ENCODE measurements at regions not wholly inside any gene's neighbourhood (a gene's known extent, or its start where the extent isn't known, plus 50 kb on each side); places are given as distances from the start of the nearest gene placed in this dataset.
"Not testable (repeated sequence)": the region's sequence is repeated elsewhere in the genome, so short reads cannot be mapped to it uniquely, and the experiment has no call there.

DNA sequence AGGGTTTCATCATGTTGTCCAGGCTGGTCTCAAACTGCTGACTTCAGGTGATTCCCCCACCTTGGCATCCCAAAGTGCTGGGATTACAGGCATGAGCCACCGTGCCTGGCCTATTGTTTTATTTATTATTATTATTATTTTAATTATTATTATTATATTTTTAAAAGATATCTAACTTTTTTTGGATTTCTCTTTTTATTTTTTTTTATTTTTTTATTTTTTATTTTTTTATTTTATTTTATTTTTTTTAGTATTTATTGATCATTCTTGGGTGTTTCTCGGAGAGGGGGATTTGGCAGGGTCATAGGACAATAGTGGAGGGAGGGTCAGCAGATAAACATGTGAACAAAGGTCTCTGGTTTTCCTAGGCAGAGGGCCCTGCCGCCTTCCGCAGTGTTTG lies 64.2 kb upstream of the TEX264 start:
- H2BK15ac ChIP-seq (replicated peaks; ENCODE audit: low read depth); H2AK5ac ChIP-seq (ENCODE audit: low read length); H3K27me3 ChIP-seq (ENCODE audit: insufficient read depth, low read length, poor library complexity); H3K23ac ChIP-seq (ENCODE audit: low read length); H3K56ac ChIP-seq (ENCODE audit: low read length); H4K5ac ChIP-seq (ENCODE audit: low read length); H2BK5ac ChIP-seq (ENCODE audit: low read length); H3K27ac ChIP-seq (ENCODE audit: low read depth, low read length); H4K8ac ChIP-seq (ENCODE audit: low read depth, low read length); H3K18ac ChIP-seq (ENCODE audit: low read length); H3K4me1 ChIP-seq (ENCODE audit: control insufficient read depth, low read depth, low read length); H3K9ac ChIP-seq (ENCODE audit: low read length); H3K4ac ChIP-seq (ENCODE audit: low read depth, low read length); H3K4me3 ChIP-seq (ENCODE audit: low read length); H3K36me3 ChIP-seq (ENCODE audit: control insufficient read depth, insufficient read depth, low read length); H3K79me2 ChIP-seq (ENCODE audit: control insufficient read depth, insufficient read depth, low read length); H3K4me2 ChIP-seq (ENCODE audit: low read length); DNase-seq; H3K79me1 ChIP-seq (ENCODE audit: low read length); H2BK120ac ChIP-seq (ENCODE audit: low read depth, low read length): not testable (repeated sequence)
- no CpG with 5 or more reads among the region's 4 CpGs for WGBS (ENCODE audit: extremely low coverage, insufficient coverage, low lambda C conversion rate)

DNA sequence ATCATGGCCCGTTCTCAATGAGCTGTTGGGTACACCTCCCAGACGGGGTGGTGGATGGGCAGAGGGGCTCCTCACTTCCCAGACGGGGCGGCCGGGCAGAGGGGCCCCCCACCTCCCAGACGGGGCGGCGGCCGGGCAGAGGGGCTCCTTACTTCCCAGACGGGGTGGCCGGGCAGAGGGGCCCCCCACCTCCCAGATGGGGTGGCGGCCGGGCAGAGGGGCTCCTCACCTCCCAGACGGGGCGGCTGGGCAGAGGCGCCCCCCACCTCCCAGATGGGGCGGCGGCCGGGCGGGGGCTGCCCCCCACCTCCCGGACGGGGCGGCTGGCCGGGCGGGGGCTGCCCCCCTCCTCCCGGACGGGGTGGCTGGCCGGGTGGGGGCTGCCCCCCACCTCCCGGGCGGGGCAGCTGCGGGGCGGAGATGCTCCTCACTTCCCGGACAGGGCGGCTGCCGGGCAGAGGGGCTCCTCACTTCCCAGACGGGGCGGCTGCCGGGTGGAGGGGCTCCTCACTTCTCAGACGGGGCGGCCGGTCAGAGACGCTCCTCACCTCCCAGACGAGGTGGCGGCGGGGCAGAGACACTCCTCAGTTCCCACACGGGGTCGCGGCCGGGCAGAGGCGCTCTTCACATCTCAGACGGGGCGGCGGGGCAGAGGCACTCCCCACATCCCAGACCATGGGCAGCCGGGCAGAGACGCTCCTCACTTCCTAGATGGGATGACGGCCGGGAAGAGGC lies 63.3 kb upstream of the TEX264 start:
- not testable (repeated sequence) for H3K9ac ChIP-seq (ENCODE audit: low read length); H2BK5ac ChIP-seq (ENCODE audit: low read length); H3K23ac ChIP-seq (ENCODE audit: low read length); H4K8ac ChIP-seq (ENCODE audit: low read depth, low read length); H2AK5ac ChIP-seq (ENCODE audit: low read length); H3K79me1 ChIP-seq (ENCODE audit: low read length); H2BK15ac ChIP-seq (replicated peaks; ENCODE audit: low read depth); H3K27ac ChIP-seq (ENCODE audit: low read depth, low read length); H3K56ac ChIP-seq (ENCODE audit: low read length); DNase-seq; H2BK120ac ChIP-seq (ENCODE audit: low read depth, low read length); H3K4me2 ChIP-seq (ENCODE audit: low read length); H3K4me1 ChIP-seq (ENCODE audit: control insufficient read depth, low read depth, low read length); H3K4me3 ChIP-seq (ENCODE audit: low read length); H3K27me3 ChIP-seq (ENCODE audit: insufficient read depth, low read length, poor library complexity); H3K18ac ChIP-seq (ENCODE audit: low read length); H3K4ac ChIP-seq (ENCODE audit: low read depth, low read length); H3K79me2 ChIP-seq (ENCODE audit: control insufficient read depth, insufficient read depth, low read length); H3K36me3 ChIP-seq (ENCODE audit: control insufficient read depth, insufficient read depth, low read length); H4K5ac ChIP-seq (ENCODE audit: low read length)
- no CpG with 5 or more reads among the region's 57 CpGs for WGBS (ENCODE audit: extremely low coverage, insufficient coverage, low lambda C conversion rate)

DNA sequence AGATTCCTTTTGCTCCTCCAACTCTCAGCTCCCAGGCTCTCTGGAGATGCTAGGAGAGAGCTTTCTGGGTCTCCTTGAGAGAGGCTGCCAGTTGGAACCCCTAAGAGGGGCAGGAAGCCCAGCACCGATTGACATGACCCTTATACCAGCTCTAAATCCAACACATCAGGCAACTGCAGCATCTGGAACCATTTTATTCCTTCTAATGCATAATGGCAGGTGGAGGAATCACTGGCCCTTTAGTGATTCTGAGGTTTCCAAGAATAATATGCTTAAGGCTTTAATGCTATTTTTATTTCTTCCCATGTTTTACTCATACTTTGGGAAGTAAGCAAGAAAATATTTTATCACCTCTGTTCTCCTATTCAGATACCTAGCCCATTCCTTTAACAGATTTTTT lies 60.3 kb upstream of the TEX264 start:
- H3K79me1 ChIP-seq (ENCODE audit: low read length), result peaks cover 3% of the 10 kb centered on the region
- no peak overlapping the region for H3K4me2 ChIP-seq (ENCODE audit: low read length)
- H3K79me2 ChIP-seq (ENCODE audit: control insufficient read depth, insufficient read depth, low read length), result no peaks in the 10 kb centered on the region
- no peak overlapping the region for H3K4me3 ChIP-seq (ENCODE audit: low read length)
- no peak overlapping the region for H4K5ac ChIP-seq (ENCODE audit: low read length)
- no peak overlapping the region for H4K8ac ChIP-seq (ENCODE audit: low read depth, low read length)
- no peak overlapping the region for H2BK15ac ChIP-seq (replicated peaks; ENCODE audit: low read depth)
- H3K27ac ChIP-seq (ENCODE audit: low read depth, low read length), result no peak overlapping the region
- H3K56ac ChIP-seq (ENCODE audit: low read length), result no peak overlapping the region
- no peaks in the 10 kb centered on the region for H3K27me3 ChIP-seq (ENCODE audit: insufficient read depth, low read length, poor library complexity)
- no peak overlapping the region for H3K23ac ChIP-seq (ENCODE audit: low read length)
- H2BK5ac ChIP-seq (ENCODE audit: low read length), result no peak overlapping the region
- H3K4ac ChIP-seq (ENCODE audit: low read depth, low read length), result no peak overlapping the region
- H2AK5ac ChIP-seq (ENCODE audit: low read length), result no peak overlapping the region
- no peak for DNase-seq
- no CpG with 5 or more reads among the region's 1 CpG for WGBS (ENCODE audit: extremely low coverage, insufficient coverage, low lambda C conversion rate)
- H3K4me1 ChIP-seq (ENCODE audit: control insufficient read depth, low read depth, low read length), result no peaks in the 10 kb centered on the region
- no peaks in the 10 kb centered on the region for H3K36me3 ChIP-seq (ENCODE audit: control insufficient read depth, insufficient read depth, low read length)
- no peak overlapping the region for H3K9ac ChIP-seq (ENCODE audit: low read length)
- no peak overlapping the region for H2BK120ac ChIP-seq (ENCODE audit: low read depth, low read length)
- H3K18ac ChIP-seq (ENCODE audit: low read length), result no peak overlapping the region

DNA sequence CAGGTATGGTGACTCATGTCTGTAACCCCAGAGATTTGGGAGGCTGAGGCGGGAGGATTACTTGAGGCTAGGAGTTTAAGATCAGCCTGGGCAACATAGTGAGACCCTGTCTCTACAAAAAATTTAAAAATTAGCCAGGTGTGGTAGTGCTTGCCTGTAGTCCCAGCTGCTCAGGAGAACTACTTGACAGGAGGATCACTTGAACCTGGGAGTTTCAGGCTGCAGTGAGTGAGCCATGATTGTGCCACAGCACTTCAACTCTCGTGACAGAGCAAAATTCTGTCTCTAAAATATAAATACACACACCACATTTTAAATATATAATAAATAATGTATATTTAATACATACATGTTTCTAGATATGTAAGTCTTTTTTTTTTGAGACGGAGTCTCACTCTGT lies 53.5 kb upstream of the TEX264 start:
- H3K36me3 ChIP-seq (ENCODE audit: control insufficient read depth, insufficient read depth, low read length), result no peaks in the 10 kb centered on the region
- peaks cover 10% of the 10 kb centered on the region for H3K79me1 ChIP-seq (ENCODE audit: low read length)
- H4K5ac ChIP-seq (ENCODE audit: low read length), result no peak overlapping the region
- H3K4me2 ChIP-seq (ENCODE audit: low read length), result no peak overlapping the region
- H3K4ac ChIP-seq (ENCODE audit: low read depth, low read length), result no peak overlapping the region
- DNase-seq, result no peak
- no peak overlapping the region for H3K27ac ChIP-seq (ENCODE audit: low read depth, low read length)
- H3K9ac ChIP-seq (ENCODE audit: low read length), result no peak overlapping the region
- H2BK15ac ChIP-seq (replicated peaks; ENCODE audit: low read depth), result no peak overlapping the region
- H3K4me3 ChIP-seq (ENCODE audit: low read length), result no peak overlapping the region
- no peak overlapping the region for H3K56ac ChIP-seq (ENCODE audit: low read length)
- no peak overlapping the region for H2BK120ac ChIP-seq (ENCODE audit: low read depth, low read length)
- no peak overlapping the region for H2AK5ac ChIP-seq (ENCODE audit: low read length)
- H3K23ac ChIP-seq (ENCODE audit: low read length), result no peak overlapping the region
- H3K27me3 ChIP-seq (ENCODE audit: insufficient read depth, low read length, poor library complexity), result no peaks in the 10 kb centered on the region
- WGBS (ENCODE audit: extremely low coverage, insufficient coverage, low lambda C conversion rate), result no CpG with 5 or more reads among the region's 3 CpGs
- H4K8ac ChIP-seq (ENCODE audit: low read depth, low read length), result no peak overlapping the region
- H3K4me1 ChIP-seq (ENCODE audit: control insufficient read depth, low read depth, low read length), result no peaks in the 10 kb centered on the region
- no peak overlapping the region for H2BK5ac ChIP-seq (ENCODE audit: low read length)
- H3K79me2 ChIP-seq (ENCODE audit: control insufficient read depth, insufficient read depth, low read length), result peaks cover 2% of the 10 kb centered on the region
- no peak overlapping the region for H3K18ac ChIP-seq (ENCODE audit: low read length)

- H3K23ac ChIP-seq (ENCODE audit: low read length); H3K4me1 ChIP-seq (ENCODE audit: control insufficient read depth, low read depth, low read length); DNase-seq; H2BK120ac ChIP-seq (ENCODE audit: low read depth, low read length); H2BK5ac ChIP-seq (ENCODE audit: low read length); H3K27ac ChIP-seq (ENCODE audit: low read depth, low read length); H3K36me3 ChIP-seq (ENCODE audit: control insufficient read depth, insufficient read depth, low read length); H3K9ac ChIP-seq (ENCODE audit: low read length); H4K8ac ChIP-seq (ENCODE audit: low read depth, low read length); H3K56ac ChIP-seq (ENCODE audit: low read length); H4K5ac ChIP-seq (ENCODE audit: low read length); H2AK5ac ChIP-seq (ENCODE audit: low read length); H3K18ac ChIP-seq (ENCODE audit: low read length); H3K4ac ChIP-seq (ENCODE audit: low read depth, low read length); H3K4me3 ChIP-seq (ENCODE audit: low read length); H3K79me2 ChIP-seq (ENCODE audit: control insufficient read depth, insufficient read depth, low read length); H3K4me2 ChIP-seq (ENCODE audit: low read length); H2BK15ac ChIP-seq (replicated peaks; ENCODE audit: low read depth); H3K27me3 ChIP-seq (ENCODE audit: insufficient read depth, low read length, poor library complexity): not testable (repeated sequence)
- H3K79me1 ChIP-seq (ENCODE audit: low read length), result peaks cover 10% of the 10 kb centered on the region
- WGBS (ENCODE audit: extremely low coverage, insufficient coverage, low lambda C conversion rate), result no CpG with 5 or more reads among the region's 8 CpGs
These were observed 53.0 kb upstream of the TEX264 start for GRCh38 chr3:51618038-51618437.

DNA sequence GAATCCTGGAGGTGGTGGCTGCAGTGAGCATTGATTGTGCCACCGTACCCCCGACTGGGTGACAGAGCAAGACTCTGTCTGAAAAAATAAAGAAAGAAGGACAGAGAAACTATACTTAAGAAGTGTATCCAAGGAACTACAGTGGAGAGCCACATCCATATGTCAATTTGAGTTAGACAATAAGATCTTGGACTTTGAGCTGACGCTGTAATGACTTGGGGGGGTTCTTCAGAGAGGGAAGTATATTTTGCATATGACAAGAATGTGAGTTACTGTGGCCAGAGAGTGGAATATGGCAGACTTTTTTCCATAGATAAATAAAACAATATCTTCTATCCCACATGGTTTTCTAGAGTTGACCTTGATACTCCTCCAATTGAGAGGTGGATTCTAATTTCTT lies 52.6 kb upstream of the TEX264 start:
- no peak overlapping the region for H2BK5ac ChIP-seq (ENCODE audit: low read length)
- no peak overlapping the region for H3K27ac ChIP-seq (ENCODE audit: low read depth, low read length)
- no peak overlapping the region for H2BK15ac ChIP-seq (replicated peaks; ENCODE audit: low read depth)
- no peaks in the 10 kb centered on the region for H3K4me1 ChIP-seq (ENCODE audit: control insufficient read depth, low read depth, low read length)
- H2BK120ac ChIP-seq (ENCODE audit: low read depth, low read length), result no peak overlapping the region
- WGBS (ENCODE audit: extremely low coverage, insufficient coverage, low lambda C conversion rate), result no CpG with 5 or more reads among the region's 3 CpGs
- no peaks in the 10 kb centered on the region for H3K36me3 ChIP-seq (ENCODE audit: control insufficient read depth, insufficient read depth, low read length)
- no peak overlapping the region for H3K4me2 ChIP-seq (ENCODE audit: low read length)
- no peaks in the 10 kb centered on the region for H3K27me3 ChIP-seq (ENCODE audit: insufficient read depth, low read length, poor library complexity)
- no peak overlapping the region for H3K4me3 ChIP-seq (ENCODE audit: low read length)
- H4K8ac ChIP-seq (ENCODE audit: low read depth, low read length), result no peak overlapping the region
- H3K79me2 ChIP-seq (ENCODE audit: control insufficient read depth, insufficient read depth, low read length), result peaks cover 2% of the 10 kb centered on the region
- no peak overlapping the region for H3K18ac ChIP-seq (ENCODE audit: low read length)
- H2AK5ac ChIP-seq (ENCODE audit: low read length), result no peak overlapping the region
- peaks cover 10% of the 10 kb centered on the region for H3K79me1 ChIP-seq (ENCODE audit: low read length)
- no peak overlapping the region for H3K23ac ChIP-seq (ENCODE audit: low read length)
- H3K4ac ChIP-seq (ENCODE audit: low read depth, low read length), result no peak overlapping the region
- H4K5ac ChIP-seq (ENCODE audit: low read length), result no peak overlapping the region
- no peak overlapping the region for H3K9ac ChIP-seq (ENCODE audit: low read length)
- H3K56ac ChIP-seq (ENCODE audit: low read length), result no peak overlapping the region
- no peak for DNase-seq
